ENCODE measurements at regions not wholly inside any gene's neighbourhood (a gene's known extent, or its start where the extent isn't known, plus 50 kb on each side); places are given as distances from the start of the nearest gene placed in this dataset.

DNA sequence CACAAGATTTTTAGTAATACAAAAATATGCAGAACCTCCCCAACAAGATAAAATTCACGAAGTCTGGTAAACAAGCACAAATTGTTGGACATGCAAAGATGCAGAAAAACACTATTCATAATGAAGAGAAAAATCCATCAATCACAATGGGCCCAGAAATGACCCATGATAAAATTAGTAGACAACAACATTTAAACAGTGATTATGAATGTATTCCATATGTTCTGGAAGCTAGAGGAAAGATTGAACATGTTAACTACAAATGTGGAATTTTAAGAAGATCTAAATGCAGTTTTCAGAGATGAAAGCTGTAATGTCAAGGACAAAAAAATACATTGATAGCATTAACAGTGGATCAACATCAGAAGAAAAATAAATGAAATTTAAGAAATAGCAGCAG, 243.3 kb upstream of the LINC00305 start:
- TF ChIP-seq, protein P1, sequence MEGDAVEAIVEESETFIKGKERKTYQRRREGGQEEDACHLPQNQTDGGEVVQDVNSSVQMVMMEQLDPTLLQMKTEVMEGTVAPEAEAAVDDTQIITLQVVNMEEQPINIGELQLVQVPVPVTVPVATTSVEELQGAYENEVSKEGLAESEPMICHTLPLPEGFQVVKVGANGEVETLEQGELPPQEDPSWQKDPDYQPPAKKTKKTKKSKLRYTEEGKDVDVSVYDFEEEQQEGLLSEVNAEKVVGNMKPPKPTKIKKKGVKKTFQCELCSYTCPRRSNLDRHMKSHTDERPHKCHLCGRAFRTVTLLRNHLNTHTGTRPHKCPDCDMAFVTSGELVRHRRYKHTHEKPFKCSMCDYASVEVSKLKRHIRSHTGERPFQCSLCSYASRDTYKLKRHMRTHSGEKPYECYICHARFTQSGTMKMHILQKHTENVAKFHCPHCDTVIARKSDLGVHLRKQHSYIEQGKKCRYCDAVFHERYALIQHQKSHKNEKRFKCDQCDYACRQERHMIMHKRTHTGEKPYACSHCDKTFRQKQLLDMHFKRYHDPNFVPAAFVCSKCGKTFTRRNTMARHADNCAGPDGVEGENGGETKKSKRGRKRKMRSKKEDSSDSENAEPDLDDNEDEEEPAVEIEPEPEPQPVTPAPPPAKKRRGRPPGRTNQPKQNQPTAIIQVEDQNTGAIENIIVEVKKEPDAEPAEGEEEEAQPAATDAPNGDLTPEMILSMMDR (conservative IDR thresholded peaks at IDR 0.05) = no peak
- no peak for TF ChIP-seq EZH2 (IDR thresholded peaks at IDR 0.05; ENCODE audit: low read depth)

Measured in PC-9 (cell line).